GM19238 (cell line): ENCODE measurements at regions not wholly inside any gene's neighbourhood (a gene's known extent, or its start where the extent isn't known, plus 50 kb on each side); places are given as distances from the start of the nearest gene placed in this dataset.
A peak's percentile ranks its signal among the peaks of the same experiment; 100 is the strongest.
"Not testable (repeated sequence)": the region's sequence is repeated elsewhere in the genome, so short reads cannot be mapped to it uniquely, and the experiment has no call there.

ENCODE experiments used
- DNase-seq: peaks from one replicate; pipeline ENCODE4 v3.0.0; 2011; ENCODE audit warnings: low spot score; ENCODE audit not compliant: insufficient read length

GRCh38 chr9:6160579-6160978 lies 55.0 kb upstream of the IL33 start:
- DNase-seq = no peak

GRCh38 chr9:6153425-6153824 lies 62.2 kb upstream of the IL33 start:
- DNase-seq = no peak

- DNase-seq = no peak
These were observed 62.8 kb upstream of the IL33 start for GRCh38 chr9:6152788-6153187.

GRCh38 chr9:6150483-6150882 lies 65.1 kb upstream of the IL33 start:
- DNase-seq = no peak

- DNase-seq = no peak
These were observed 66.3 kb upstream of the IL33 start for GRCh38 chr9:6149315-6149714.

GRCh38 chr9:6147846-6148245 lies 67.8 kb upstream of the IL33 start:
- DNase-seq = no peak

GRCh38 chr9:6144947-6145346 lies 70.7 kb upstream of the IL33 start:
- no peak for DNase-seq

- no peak for DNase-seq
These were observed 72.7 kb upstream of the IL33 start for GRCh38 chr9:6142799-6143454.

- not testable (repeated sequence) for DNase-seq
These were observed 79.8 kb upstream of the IL33 start for GRCh38 chr9:6135780-6136179.

- no peak for DNase-seq
These were observed 80.9 kb upstream of the IL33 start for GRCh38 chr9:6134661-6135180.

GRCh38 chr9:6133346-6134063 lies 82.1 kb upstream of the IL33 start:
- peak; percentile 41 for DNase-seq

GRCh38 chr9:6132650-6133049 lies 83.0 kb upstream of the IL33 start:
- DNase-seq = no peak

- no peak for DNase-seq
These were observed 87.6 kb upstream of the IL33 start for GRCh38 chr9:6128030-6128429.

GRCh38 chr9:6126377-6126776 lies 89.2 kb upstream of the IL33 start:
- no peak for DNase-seq

- DNase-seq = no peak
These were observed 92.2 kb upstream of the IL33 start for GRCh38 chr9:6123416-6123815.

- no peak for DNase-seq
These were observed 93.9 kb upstream of the IL33 start for GRCh38 chr9:6121707-6122106.

GRCh38 chr9:6114424-6114823 lies 99.0 kb upstream of the RANBP6 start:
- DNase-seq = no peak

GRCh38 chr9:6113819-6114218 lies 98.4 kb upstream of the RANBP6 start:
- no peak for DNase-seq

GRCh38 chr9:6113312-6113711 lies 97.9 kb upstream of the RANBP6 start:
- no peak for DNase-seq

GRCh38 chr9:6109986-6110385 lies 94.6 kb upstream of the RANBP6 start:
- no peak for DNase-seq

GRCh38 chr9:6109571-6109970 lies 94.1 kb upstream of the RANBP6 start:
- no peak for DNase-seq

- DNase-seq = peak; percentile 32
These were observed 91.4 kb upstream of the RANBP6 start for GRCh38 chr9:6106711-6107339.

- no peak for DNase-seq
These were observed 90.3 kb upstream of the RANBP6 start for GRCh38 chr9:6105738-6106137.
